Karpas-422 (cell line): ENCODE measurements at regions not wholly inside any gene's neighbourhood (a gene's known extent, or its start where the extent isn't known, plus 50 kb on each side); places are given as distances from the start of the nearest gene placed in this dataset.

Source experiments
- DNase-seq: peaks from one replicate; pipeline ENCODE4 v3.0.0-alpha.2; 2015
- H2AFZ ChIP-seq: fragments of 200-600 bp; sonication (generic); 2 replicates; pipeline ENCODE4 v1.6.1; 2014; ENCODE audit warnings: antibody characterized with exemption, low read length, mixed read lengths
- H3K27ac ChIP-seq: fragments of 200-600 bp; sonication (generic); 2 replicates; pipeline ENCODE4 v1.5.1; 2014; ENCODE audit warnings: mild to moderate bottlenecking, low read length, moderate library complexity
- H3K27me3 ChIP-seq: fragments of 200-600 bp; sonication (generic); 2 replicates; pipeline ENCODE4 v1.6.1; 2014; ENCODE audit warnings: low read length, mixed read lengths
- H3K36me3 ChIP-seq: fragments of 200-600 bp; sonication (generic); 2 replicates; pipeline ENCODE4 v1.6.1; 2014; ENCODE audit warnings: low read length, mixed read lengths; ENCODE audit not compliant: insufficient read depth
- H3K4me1 ChIP-seq: fragments of 200-600 bp; sonication (generic); 2 replicates; pipeline ENCODE4 v1.6.1; 2014; ENCODE audit warnings: mild to moderate bottlenecking, low read length, mixed read lengths
- H3K4me2 ChIP-seq: fragments of 200-600 bp; sonication (generic); 2 replicates; pipeline ENCODE4 v1.6.1; 2014; ENCODE audit warnings: low read length, low read depth, mild to moderate bottlenecking; ENCODE audit not compliant: poor library complexity, severe bottlenecking
- H3K4me3 ChIP-seq: fragments of 200-600 bp; sonication (generic); 2 replicates; pipeline ENCODE4 v1.5.1; 2014; ENCODE audit warnings: mild to moderate bottlenecking, antibody characterized with exemption, low read length, mixed read lengths
- H3K79me2 ChIP-seq: fragments of 200-600 bp; sonication (generic); 2 replicates; pipeline ENCODE4 v1.6.1; 2014; ENCODE audit warnings: mild to moderate bottlenecking, low read length, mixed read lengths
- H3K9ac ChIP-seq: fragments of 200-600 bp; sonication (generic); 2 replicates; pipeline ENCODE4 v1.6.0; 2014; ENCODE audit warnings: low read length
- H3K9me2 ChIP-seq: fragments of 200-600 bp; sonication (generic), shearing (Covaris generic); replicated peaks from 2 replicates; pipeline ENCODE4 v1.6.0; 2014; ENCODE audit warnings: mild to moderate bottlenecking, low read length, moderate library complexity; ENCODE audit not compliant: insufficient read depth
- H3K9me3 ChIP-seq: fragments of 300-700, 200-600 bp; sonication (generic); 2 replicates; pipeline ENCODE4 v1.6.1; 2014; ENCODE audit warnings: low read length, mixed read lengths
- H4K20me1 ChIP-seq: fragments of 200-600 bp; sonication (generic); 2 replicates; pipeline ENCODE4 v1.6.1; 2014; ENCODE audit warnings: mild to moderate bottlenecking, antibody characterized with exemption, low read length, low read depth; ENCODE audit not compliant: insufficient read depth
- small RNA-seq: library from RNA; depleted of rRNA; stranded (forward); fragments of <200 nt; gene quantifications from one replicate; pipeline ENCODE3, GENCODE V24; 2014

DNA sequence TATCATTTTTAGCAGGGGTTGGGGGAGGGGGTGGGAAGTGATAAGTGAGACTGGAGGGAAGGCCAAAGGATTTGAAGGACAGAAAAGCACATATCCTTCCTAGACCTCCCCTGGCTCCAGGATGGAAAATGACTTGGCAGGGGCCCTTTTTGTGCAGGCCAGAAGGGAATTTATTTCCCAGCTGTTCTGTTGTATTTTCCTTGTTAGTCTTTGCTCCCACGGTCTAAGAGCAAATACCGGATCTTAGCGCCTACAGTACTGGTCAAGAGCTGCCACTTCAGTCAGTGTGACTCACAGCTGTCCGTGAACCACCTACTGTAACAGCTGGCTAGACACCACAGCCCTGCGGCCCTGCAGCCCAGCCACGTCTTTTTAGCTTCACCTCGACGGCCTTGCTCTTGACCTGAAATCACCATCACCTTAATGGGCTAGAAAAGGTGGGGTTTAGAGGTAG, 51.0 kb upstream of the ERRFI1 start:
- Histone ChIP-seq H2AFZ (no peak overlapping the region), H3K27ac (no peak overlapping the region), H3K79me2 (no peaks in the 10 kb centered on the region), H3K4me1 (no peaks in the 10 kb centered on the region), H3K36me3 (no peaks in the 10 kb centered on the region), H3K9me3 (no peaks in the 10 kb centered on the region), H3K9me2 (no peaks in the 10 kb centered on the region), H4K20me1 (no peaks in the 10 kb centered on the region), H3K4me2 (no peak overlapping the region), H3K9ac (no peak overlapping the region), H3K27me3 (no peaks in the 10 kb centered on the region), H3K4me3 (no peak overlapping the region)
- no peak for DNase-seq

DNA sequence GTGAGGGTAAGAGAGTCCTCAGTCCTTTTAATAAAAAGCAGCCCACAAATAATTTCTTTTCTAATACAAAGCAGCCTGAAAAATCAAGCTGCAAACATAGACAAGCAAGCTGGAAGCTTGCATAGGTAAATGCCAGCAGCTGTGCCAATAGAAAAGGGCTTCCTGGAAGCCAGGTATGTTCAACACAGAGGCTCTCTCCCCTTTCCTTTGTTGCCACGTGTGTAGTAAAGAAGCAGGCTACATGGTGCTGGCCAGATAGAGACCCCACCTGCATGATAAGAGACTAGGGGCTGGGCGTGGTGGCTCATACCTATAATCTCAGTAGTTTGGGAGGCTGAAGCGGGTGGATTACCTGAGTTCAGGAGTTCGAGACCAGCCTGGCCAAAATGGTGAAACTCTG, 50.1 kb upstream of the ERRFI1 start:
- no peak overlapping the region for H3K4me2 ChIP-seq
- no peaks in the 10 kb centered on the region for H3K9me3 ChIP-seq
- no peak for DNase-seq
- H3K9ac ChIP-seq, result no peak overlapping the region
- no peak overlapping the region for H2AFZ ChIP-seq
- no peaks in the 10 kb centered on the region for H3K9me2 ChIP-seq
- H3K27me3 ChIP-seq, result no peaks in the 10 kb centered on the region
- H3K4me1 ChIP-seq, result no peaks in the 10 kb centered on the region
- no peaks in the 10 kb centered on the region for H3K36me3 ChIP-seq
- H3K4me3 ChIP-seq, result no peak overlapping the region
- no peaks in the 10 kb centered on the region for H3K79me2 ChIP-seq
- H3K27ac ChIP-seq, result no peak overlapping the region
- no peaks in the 10 kb centered on the region for H4K20me1 ChIP-seq

Small RNA genes lying in the stretch of these regions (small RNA-seq; reads per million reads assigned to genes)
- 0.12 reads per million for gene RNU1-7P
